ENCODE measurements at regions not wholly inside any gene's neighbourhood (a gene's known extent, or its start where the extent isn't known, plus 50 kb on each side); places are given as distances from the start of the nearest gene placed in this dataset.

- DNase-seq = no peak
- no peak for TF ChIP-seq CTCF (IDR thresholded peaks at IDR 0.05)
- no peak overlapping the region for H3K4me3 ChIP-seq
- H3K36me3 ChIP-seq = no peaks in the 10 kb centered on the region
- intact Hi-C loops (cut with DNase I) = loop anchor here in 3 of 10 donors (10.0 kb wide), 3 partner anchors 250 to 750 kb away; no protein-coding TSS in a partner anchor
- H3K9me3 ChIP-seq = no peaks in the 10 kb centered on the region
- H3K27me3 ChIP-seq = peaks cover 0 to 10% (median 8%) of the 10 kb centered on the region in 7 donors
- ATAC-seq = no peak
- H3K4me1 ChIP-seq = no peaks in the 10 kb centered on the region
- no peak overlapping the region for H3K27ac ChIP-seq
- WGBS, 2 donors = 83 to 84% methylated on average over 3 of the region's 3 CpGs
Observed at GRCh38 chr19:28715157-28715556, 497.8 kb downstream of the UQCRFS1 start.

- TF ChIP-seq CTCF (IDR thresholded peaks at IDR 0.05) = no peak
- intact Hi-C loops (cut with DNase I) = loop anchor here in 7 of 10 donors (5.0 to 10.0 kb wide), 5 partner anchors 244 to 747 kb away; no protein-coding TSS in a partner anchor
- ATAC-seq = no peak
- WGBS, 2 donors = 81 to 87% methylated on average over 3 of the region's 3 CpGs
- H3K36me3 ChIP-seq = no peaks in the 10 kb centered on the region
- no peaks in the 10 kb centered on the region for H3K9me3 ChIP-seq
- no peaks in the 10 kb centered on the region for H3K4me1 ChIP-seq
- no peak overlapping the region for H3K4me3 ChIP-seq
- peaks cover 0 to 10% (median 0%) of the 10 kb centered on the region in 7 donors for H3K27me3 ChIP-seq
- no peak for DNase-seq
- H3K27ac ChIP-seq = no peak overlapping the region
Observed at GRCh38 chr19:28711411-28711810, 501.5 kb downstream of the UQCRFS1 start.

- WGBS, 2 donors = 4 to 7% methylated on average over 3 of the region's 3 CpGs
- intact Hi-C loops (cut with DNase I) = loop anchor here in 8 of 10 donors (1.0 to 10.0 kb wide), 6 partner anchors 243 to 745 kb away; no protein-coding TSS in a partner anchor
- Histone ChIP-seq H3K4me3 (no peak overlapping the region), H3K27me3 (peaks cover 0 to 8% (median 0%) of the 10 kb centered on the region in 7 donors), H3K27ac (no peak overlapping the region), H3K4me1 (no peaks in the 10 kb centered on the region), H3K36me3 (no peaks in the 10 kb centered on the region), H3K9me3 (no peaks in the 10 kb centered on the region)
- peak; percentile 34 to 79 (median 71) for TF ChIP-seq CTCF (IDR thresholded peaks at IDR 0.05)
- ATAC-seq (no peak), DNase-seq (no peak)
Observed at GRCh38 chr19:28710278-28710677, 502.7 kb downstream of the UQCRFS1 start.

GRCh38 chr19:28706693-28707092, 506.3 kb downstream of the UQCRFS1 start:
- TF ChIP-seq CTCF (IDR thresholded peaks at IDR 0.05) = no peak
- no peak overlapping the region for H3K27ac ChIP-seq
- intact Hi-C loops (cut with DNase I) = loop anchor here in 6 of 10 donors (5.0 to 10.0 kb wide), 4 partner anchors 239 to 742 kb away; no protein-coding TSS in a partner anchor
- DNase-seq (no peak), ATAC-seq (no peak)
- no peaks in the 10 kb centered on the region for H3K9me3 ChIP-seq
- no peaks in the 10 kb centered on the region for H3K36me3 ChIP-seq
- H3K4me3 ChIP-seq = no peak overlapping the region
- WGBS, 2 donors = 84 to 90% methylated on average over 2 of the region's 2 CpGs
- no peaks in the 10 kb centered on the region for H3K4me1 ChIP-seq
- H3K27me3 ChIP-seq = peaks cover 0 to 5% (median 0%) of the 10 kb centered on the region in 7 donors

Measured in heart right ventricle (tissue), 16 donors.